Endodermal cell (in vitro differentiated cells): ENCODE measurements at regions not wholly inside any gene's neighbourhood (a gene's known extent, or its start where the extent isn't known, plus 50 kb on each side); places are given as distances from the start of the nearest gene placed in this dataset.
A peak's percentile ranks its signal among the peaks of the same experiment; 100 is the strongest.

ENCODE experiments used
- DNase-seq: peaks from one replicate; pipeline ENCODE4 v3.0.0-alpha.2; 2017
- H3K27ac ChIP-seq: 2 replicates; pipeline ENCODE4 v1.5.1; 2013; ENCODE audit warnings: mild to moderate bottlenecking, low read depth, low read length, moderate library complexity
- H3K27me3 ChIP-seq: 2 replicates; pipeline ENCODE4 v1.6.1; 2013; ENCODE audit warnings: mild to moderate bottlenecking, low read length, moderate library complexity; ENCODE audit not compliant: insufficient read depth, control insufficient read depth, poor library complexity, severe bottlenecking
- H3K36me3 ChIP-seq: 2 replicates; pipeline ENCODE4 v1.7.0; 2013; ENCODE audit warnings: mild to moderate bottlenecking, low read length, moderate library complexity; ENCODE audit not compliant: control insufficient read depth, insufficient read depth
- H3K4me1 ChIP-seq: one replicate; pipeline ENCODE4 v1.7.0; 2013; ENCODE audit warnings: low read length; ENCODE audit not compliant: control insufficient read depth, insufficient read depth
- H3K4me3 ChIP-seq: 2 replicates; pipeline ENCODE4 v1.5.1; 2013; ENCODE audit warnings: mild to moderate bottlenecking, low read length, moderate library complexity
- H3K9ac ChIP-seq: 2 replicates; pipeline ENCODE4 v1.6.1; 2013; ENCODE audit warnings: mild to moderate bottlenecking, low read length, moderate library complexity; ENCODE audit not compliant: poor library complexity, severe bottlenecking; ENCODE audit errors: extremely low read depth
- H3K9me3 ChIP-seq: 2 replicates; pipeline ENCODE4 v1.6.1; 2013; ENCODE audit warnings: mild to moderate bottlenecking, low read length, moderate library complexity; ENCODE audit not compliant: control insufficient read depth
- H3K27ac Mint-ChIP-seq: 2 replicates; pipeline ENCODE4 v1.8.0; 2020; ENCODE audit warnings: mixed read lengths
- H3K27me3 Mint-ChIP-seq: 2 replicates; pipeline ENCODE4 v1.8.0; 2021; ENCODE audit warnings: mild to moderate bottlenecking, mixed read lengths; ENCODE audit not compliant: insufficient read depth
- H3K36me3 Mint-ChIP-seq: 2 replicates; pipeline ENCODE4 v1.8.0; 2020; ENCODE audit warnings: low read depth, mixed read lengths
- H3K4me1 Mint-ChIP-seq: 2 replicates; pipeline ENCODE4 v1.8.0; 2020; ENCODE audit warnings: mixed read lengths
- H3K4me3 Mint-ChIP-seq: 2 replicates; pipeline ENCODE4 v1.8.0; 2020; ENCODE audit warnings: mild to moderate bottlenecking, moderate library complexity, mixed read lengths
- H3K9me3 Mint-ChIP-seq: 2 replicates; pipeline ENCODE4 v1.8.0; 2020; ENCODE audit warnings: mild to moderate bottlenecking, mixed read lengths
- CTCF ChIP-seq: fragments of 200-600 bp; sonication (generic); conservative IDR thresholded peaks from 2 replicates; pipeline ENCODE4 v1.5.0; 2021; ENCODE audit warnings: antibody characterized with exemption, mild to moderate bottlenecking
- WGBS, 2 experiments: methylation state at CpG; one replicate each; pipeline versions ENCODE4 v1.1.5 to v1.1.7; 2013; ENCODE audit warnings: missing lambda C conversion rate in 2 of 2, mixed read lengths in 1 of 2; ENCODE audit not compliant: insufficient coverage in 1 of 2, insufficient read length in 1 of 2; 5-methylcytosine and 5-hydroxymethylcytosine counted together

- Mint-ChIP-seq H3K4me3 (no peak overlapping the region), H3K4me1 (no peaks in the 10 kb centered on the region), H3K9me3 (peaks cover 43% of the 10 kb centered on the region), H3K27ac (no peak overlapping the region), H3K36me3 (no peaks in the 10 kb centered on the region), H3K27me3 (no peaks in the 10 kb centered on the region)
- H3K27ac ChIP-seq: no peak overlapping the region
- WGBS, 2 experiments: 49 to 83% methylated on average over 2 of the region's 2 CpGs
- no peaks in the 10 kb centered on the region for H3K4me1 ChIP-seq
- H3K4me3 ChIP-seq: no peak overlapping the region
- no peaks in the 10 kb centered on the region for H3K36me3 ChIP-seq
- no peak overlapping the region for H3K9ac ChIP-seq
- TF ChIP-seq CTCF: no peak
- no peak for DNase-seq
- no peaks in the 10 kb centered on the region for H3K27me3 ChIP-seq
- H3K9me3 ChIP-seq: peaks cover 15% of the 10 kb centered on the region
These were observed 1748.4 kb downstream of the MRPL39 start for GRCh38 chr21:23858878-23859277.

- peaks cover 46% of the 10 kb centered on the region for H3K9me3 Mint-ChIP-seq
These were observed 1753.4 kb downstream of the MRPL39 start for GRCh38 chr21:23853796-23854379.

GRCh38 chr21:23837564-23837963 lies 1769.7 kb downstream of the MRPL39 start:
- Histone ChIP-seq H3K27me3 (no peaks in the 10 kb centered on the region), H3K9ac (no peak overlapping the region), H3K4me1 (no peaks in the 10 kb centered on the region), H3K27ac (no peak overlapping the region), H3K9me3 (peaks cover 27% of the 10 kb centered on the region), H3K4me3 (no peak overlapping the region), H3K36me3 (no peaks in the 10 kb centered on the region)
- DNase-seq: no peak
- Mint-ChIP-seq H3K4me1 (no peaks in the 10 kb centered on the region), H3K27ac (no peak overlapping the region), H3K9me3 (peaks cover 69% of the 10 kb centered on the region), H3K4me3 (no peak overlapping the region), H3K27me3 (no peaks in the 10 kb centered on the region), H3K36me3 (no peaks in the 10 kb centered on the region)
- no peak for TF ChIP-seq CTCF
- 84 to 100% methylated on average over 1 to 3 of the region's 3 CpGs for WGBS, 2 experiments

More at GRCh38 chr21:23853796-23854379, 1753.4 kb downstream of the MRPL39 start:
- H3K27ac ChIP-seq: no peak overlapping the region
- H3K36me3 ChIP-seq: no peaks in the 10 kb centered on the region
- no peaks in the 10 kb centered on the region for H3K4me1 Mint-ChIP-seq
- H3K27me3 Mint-ChIP-seq: no peaks in the 10 kb centered on the region
- TF ChIP-seq CTCF: peak; percentile 65
- no peaks in the 10 kb centered on the region for H3K36me3 Mint-ChIP-seq
- H3K4me3 ChIP-seq: no peak overlapping the region
- no peak overlapping the region for H3K4me3 Mint-ChIP-seq
- H3K9me3 ChIP-seq: peaks cover 21% of the 10 kb centered on the region
- WGBS, 2 experiments: 71% methylated on average over 1 of the region's 1 CpG; no CpG with 5 or more reads in 1 of the 2 experiments
- H3K4me1 ChIP-seq: no peaks in the 10 kb centered on the region
- H3K27ac Mint-ChIP-seq: no peak overlapping the region
- H3K9ac ChIP-seq: no peak overlapping the region
- no peak for DNase-seq
- no peaks in the 10 kb centered on the region for H3K27me3 ChIP-seq
